ENCODE measurements at regions not wholly inside any gene's neighbourhood (a gene's known extent, or its start where the extent isn't known, plus 50 kb on each side); places are given as distances from the start of the nearest gene placed in this dataset.

GRCh38 chr9:27844797-27845196 lies 271.5 kb upstream of the C9orf72 start:
- H3K9me3 ChIP-seq (ENCODE audit: low read depth, low read length) = no peaks in the 10 kb centered on the region
- H3K4me3 ChIP-seq (ENCODE audit: low read length) = no peak overlapping the region
- H3K4me1 ChIP-seq (ENCODE audit: insufficient read depth, low read length) = no peaks in the 10 kb centered on the region
- H3K27me3 ChIP-seq (ENCODE audit: insufficient read depth, low read length) = no peaks in the 10 kb centered on the region

- no peak overlapping the region for H3K4me3 ChIP-seq (ENCODE audit: low read length)
- H3K4me1 ChIP-seq (ENCODE audit: insufficient read depth, low read length) = no peaks in the 10 kb centered on the region
- no peaks in the 10 kb centered on the region for H3K9me3 ChIP-seq (ENCODE audit: low read depth, low read length)
- H3K27me3 ChIP-seq (ENCODE audit: insufficient read depth, low read length) = no peaks in the 10 kb centered on the region
Measured at GRCh38 chr9:27847380-27847779, 274.1 kb upstream of the C9orf72 start.

- no peaks in the 10 kb centered on the region for H3K27me3 ChIP-seq (ENCODE audit: insufficient read depth, low read length)
- no peaks in the 10 kb centered on the region for H3K4me1 ChIP-seq (ENCODE audit: insufficient read depth, low read length)
- H3K4me3 ChIP-seq (ENCODE audit: low read length) = no peak overlapping the region
- no peaks in the 10 kb centered on the region for H3K9me3 ChIP-seq (ENCODE audit: low read depth, low read length)
Measured at GRCh38 chr9:27847818-27848217, 274.5 kb upstream of the C9orf72 start.

- no peaks in the 10 kb centered on the region for H3K9me3 ChIP-seq (ENCODE audit: low read depth, low read length)
- no peaks in the 10 kb centered on the region for H3K27me3 ChIP-seq (ENCODE audit: insufficient read depth, low read length)
- H3K4me3 ChIP-seq (ENCODE audit: low read length) = no peak overlapping the region
- no peaks in the 10 kb centered on the region for H3K4me1 ChIP-seq (ENCODE audit: insufficient read depth, low read length)
Measured at GRCh38 chr9:27848315-27848714, 275.0 kb upstream of the C9orf72 start.

- no peaks in the 10 kb centered on the region for H3K9me3 ChIP-seq (ENCODE audit: low read depth, low read length)
- H3K27me3 ChIP-seq (ENCODE audit: insufficient read depth, low read length) = no peaks in the 10 kb centered on the region
- no peak overlapping the region for H3K4me3 ChIP-seq (ENCODE audit: low read length)
- H3K4me1 ChIP-seq (ENCODE audit: insufficient read depth, low read length) = no peaks in the 10 kb centered on the region
Measured at GRCh38 chr9:27851858-27852257, 278.6 kb upstream of the C9orf72 start.

GRCh38 chr9:27853529-27853928 lies 280.2 kb upstream of the C9orf72 start:
- H3K27me3 ChIP-seq (ENCODE audit: insufficient read depth, low read length) = no peaks in the 10 kb centered on the region
- H3K4me1 ChIP-seq (ENCODE audit: insufficient read depth, low read length) = no peaks in the 10 kb centered on the region
- H3K4me3 ChIP-seq (ENCODE audit: low read length) = no peak overlapping the region
- no peaks in the 10 kb centered on the region for H3K9me3 ChIP-seq (ENCODE audit: low read depth, low read length)

- Histone ChIP-seq H3K4me1 (ENCODE audit: insufficient read depth, low read length) (no peaks in the 10 kb centered on the region), H3K27me3 (ENCODE audit: insufficient read depth, low read length) (no peaks in the 10 kb centered on the region), H3K9me3 (ENCODE audit: low read depth, low read length) (no peaks in the 10 kb centered on the region), H3K4me3 (ENCODE audit: low read length) (no peak overlapping the region)
Measured at GRCh38 chr9:27856054-27856453, 282.8 kb upstream of the C9orf72 start.

- Histone ChIP-seq H3K9me3 (ENCODE audit: low read depth, low read length) (no peaks in the 10 kb centered on the region), H3K4me1 (ENCODE audit: insufficient read depth, low read length) (no peaks in the 10 kb centered on the region), H3K4me3 (ENCODE audit: low read length) (no peak overlapping the region), H3K27me3 (ENCODE audit: insufficient read depth, low read length) (no peaks in the 10 kb centered on the region)
Measured at GRCh38 chr9:27856748-27857147, 283.5 kb upstream of the C9orf72 start.

GRCh38 chr9:27861887-27862286 lies 288.6 kb upstream of the C9orf72 start:
- Histone ChIP-seq H3K4me3 (ENCODE audit: low read length) (no peak overlapping the region), H3K9me3 (ENCODE audit: low read depth, low read length) (no peaks in the 10 kb centered on the region), H3K4me1 (ENCODE audit: insufficient read depth, low read length) (no peaks in the 10 kb centered on the region), H3K27me3 (ENCODE audit: insufficient read depth, low read length) (no peaks in the 10 kb centered on the region)

GRCh38 chr9:27864644-27865438 lies 291.6 kb upstream of the C9orf72 start:
- H3K4me3 ChIP-seq (ENCODE audit: low read length) = no peak overlapping the region
- no peaks in the 10 kb centered on the region for H3K9me3 ChIP-seq (ENCODE audit: low read depth, low read length)
- no peaks in the 10 kb centered on the region for H3K27me3 ChIP-seq (ENCODE audit: insufficient read depth, low read length)
- H3K4me1 ChIP-seq (ENCODE audit: insufficient read depth, low read length) = no peaks in the 10 kb centered on the region

- Histone ChIP-seq H3K27me3 (ENCODE audit: insufficient read depth, low read length) (no peaks in the 10 kb centered on the region), H3K4me3 (ENCODE audit: low read length) (no peak overlapping the region), H3K4me1 (ENCODE audit: insufficient read depth, low read length) (no peaks in the 10 kb centered on the region), H3K9me3 (ENCODE audit: low read depth, low read length) (no peaks in the 10 kb centered on the region)
Measured at GRCh38 chr9:27866741-27867140, 293.5 kb upstream of the C9orf72 start.

GRCh38 chr9:27870404-27870803 lies 297.1 kb upstream of the C9orf72 start:
- Histone ChIP-seq H3K27me3 (ENCODE audit: insufficient read depth, low read length) (no peaks in the 10 kb centered on the region), H3K4me3 (ENCODE audit: low read length) (no peak overlapping the region), H3K9me3 (ENCODE audit: low read depth, low read length) (no peaks in the 10 kb centered on the region), H3K4me1 (ENCODE audit: insufficient read depth, low read length) (no peaks in the 10 kb centered on the region)

GRCh38 chr9:27880156-27880555 lies 306.9 kb upstream of the C9orf72 start:
- Histone ChIP-seq H3K9me3 (ENCODE audit: low read depth, low read length) (no peaks in the 10 kb centered on the region), H3K4me1 (ENCODE audit: insufficient read depth, low read length) (no peaks in the 10 kb centered on the region), H3K27me3 (ENCODE audit: insufficient read depth, low read length) (no peaks in the 10 kb centered on the region), H3K4me3 (ENCODE audit: low read length) (no peak overlapping the region)

GRCh38 chr9:27880635-27881034 lies 307.4 kb upstream of the C9orf72 start:
- no peak overlapping the region for H3K4me3 ChIP-seq (ENCODE audit: low read length)
- H3K27me3 ChIP-seq (ENCODE audit: insufficient read depth, low read length) = no peaks in the 10 kb centered on the region
- no peaks in the 10 kb centered on the region for H3K9me3 ChIP-seq (ENCODE audit: low read depth, low read length)
- H3K4me1 ChIP-seq (ENCODE audit: insufficient read depth, low read length) = no peaks in the 10 kb centered on the region

GRCh38 chr9:27888661-27889295 lies 315.5 kb upstream of the C9orf72 start:
- Histone ChIP-seq H3K4me3 (ENCODE audit: low read length) (no peak overlapping the region), H3K9me3 (ENCODE audit: low read depth, low read length) (no peaks in the 10 kb centered on the region), H3K4me1 (ENCODE audit: insufficient read depth, low read length) (no peaks in the 10 kb centered on the region), H3K27me3 (ENCODE audit: insufficient read depth, low read length) (no peaks in the 10 kb centered on the region)

GRCh38 chr9:27924502-27924901 lies 351.2 kb upstream of the C9orf72 start:
- Histone ChIP-seq H3K27me3 (ENCODE audit: insufficient read depth, low read length) (no peaks in the 10 kb centered on the region), H3K4me3 (ENCODE audit: low read length) (no peak overlapping the region), H3K9me3 (ENCODE audit: low read depth, low read length) (no peaks in the 10 kb centered on the region), H3K4me1 (ENCODE audit: insufficient read depth, low read length) (no peaks in the 10 kb centered on the region)
